Endothelial cell of umbilical vein (primary cell): ENCODE measurements at regions not wholly inside any gene's neighbourhood (a gene's known extent, or its start where the extent isn't known, plus 50 kb on each side); places are given as distances from the start of the nearest gene placed in this dataset.

Source experiments
- BruUV-seq: library from RNA; stranded (reverse); fragments of 400-500 nt; replicated peaks from 2 replicates; lab custom pipeline; 2021; lab: Mats Ljungman, UMichigan
- CTCF ChIA-PET: fragments of 300-600, 350-600 bp; sonication (Branson Sonifier 250); formaldehyde crosslinking; loops from one replicate; lab custom pipeline; 2021; ENCODE audit warnings: antibody characterized with exemption, inconsistent platforms; lab: Charles Lee
- POLR2A ChIA-PET: fragments of 300-600, 350-600 bp; sonication (Branson Sonifier 250); formaldehyde crosslinking; loops from one replicate; lab custom pipeline; 2021; ENCODE audit warnings: antibody characterized with exemption, inconsistent platforms; lab: Charles Lee
- DNase-seq: peaks from one replicate; pipeline ENCODE4 v3.0.0-alpha.2; 2011; ENCODE audit warnings: low read depth, low spot score
- FAIRE-seq: peaks from 2 replicates; lab custom pipeline; 2011; peaks lifted over from hg19 to GRCh38; lab: Jason Lieb, UNC
- H2AFZ ChIP-seq: 2 replicates; pipeline ENCODE4 v1.6.0; 2012; ENCODE audit warnings: low read depth, low read length, control low read depth, inconsistent platforms
- H3K27ac ChIP-seq: 2 replicates; pipeline ENCODE4 v1.5.1; 2011; ENCODE audit warnings: low read depth, mild to moderate bottlenecking, control low read depth, low read length, moderate library complexity; ENCODE audit not compliant: insufficient read depth
- H3K27me3 ChIP-seq, 2 experiments: 2 replicates each; pipeline versions ENCODE4 v1.6.0 to v1.6.1; 2011; ENCODE audit warnings: low read length in 2 of 2, mixed read lengths in 1 of 2; ENCODE audit not compliant: control insufficient read depth in 2 of 2, insufficient read depth in 2 of 2
- H3K36me3 ChIP-seq, 2 experiments: 2 replicates in 1 of 2; 3 replicates in 1 of 2; pipeline ENCODE4 v1.5.1; 2011; ENCODE audit warnings: low read length in 2 of 2, mild to moderate bottlenecking in 1 of 2, moderate library complexity in 1 of 2; ENCODE audit not compliant: control insufficient read depth in 2 of 2, insufficient read depth in 2 of 2; ENCODE audit errors: extremely low read depth in 1 of 2
- H3K4me1 ChIP-seq: 3 replicates; pipeline ENCODE4 v1.5.1; 2011; ENCODE audit warnings: mild to moderate bottlenecking, low read length; ENCODE audit not compliant: control insufficient read depth, insufficient read depth; ENCODE audit errors: extremely low read depth
- H3K4me2 ChIP-seq: 2 replicates; pipeline ENCODE4 v1.6.1; 2011; ENCODE audit warnings: low read length, control low read depth, mixed read lengths; ENCODE audit not compliant: insufficient read depth
- H3K4me3 ChIP-seq, 3 experiments: fragments of 200-600 bp in 1 of 3; sonication (generic), shearing (Covaris generic) in 1 of 3; replicated peaks in 1 of 3; 2 replicates each; pipeline ENCODE4 v1.5.1; 2011 to 2016; ENCODE audit warnings: control low read depth in 3 of 3, low read length in 3 of 3, mild to moderate bottlenecking in 2 of 3, inconsistent platforms in 1 of 3, low read depth in 1 of 3, moderate library complexity in 1 of 3; ENCODE audit not compliant: insufficient read depth in 1 of 3
- H3K79me2 ChIP-seq: 2 replicates; pipeline ENCODE4 v1.6.0; 2012; ENCODE audit warnings: low read length, inconsistent platforms; ENCODE audit not compliant: control insufficient read depth, insufficient read depth
- H3K9ac ChIP-seq: replicated peaks from 2 replicates; pipeline ENCODE3; 2011; ENCODE audit warnings: low read length, control low read depth; ENCODE audit not compliant: insufficient read depth; ENCODE audit errors: extremely low read depth
- H3K9me1 ChIP-seq: replicated peaks from 3 replicates; pipeline ENCODE4 v1.6.0; 2011; ENCODE audit warnings: mild to moderate bottlenecking, low read length; ENCODE audit not compliant: control insufficient read depth, insufficient read depth; ENCODE audit errors: extremely low read depth
- H3K9me3 ChIP-seq: replicated peaks from 2 replicates; pipeline ENCODE4 v1.5.1; 2012; ENCODE audit warnings: low read length, inconsistent platforms; ENCODE audit not compliant: control insufficient read depth, insufficient read depth
- H4K20me1 ChIP-seq: replicated peaks from 2 replicates; pipeline ENCODE3; 2011; ENCODE audit warnings: mild to moderate bottlenecking, low read length; ENCODE audit not compliant: control insufficient read depth, insufficient read depth; ENCODE audit errors: extremely low read depth
- EZH2 ChIP-seq: IDR thresholded peaks from 2 replicates; pipeline ENCODE4 v1.6.1; 2012; ENCODE audit warnings: borderline replicate concordance, low read depth, mild to moderate bottlenecking, moderate library complexity, low read length, inconsistent platforms; ENCODE audit not compliant: severe bottlenecking
- FOS ChIP-seq: IDR thresholded peaks from 2 replicates; pipeline ENCODE4 v1.6.1; 2011; ENCODE audit warnings: mild to moderate bottlenecking, low read length, moderate library complexity, borderline replicate concordance; ENCODE audit not compliant: insufficient read depth
- GATA2 ChIP-seq: IDR thresholded peaks from 2 replicates; pipeline ENCODE4 v1.7.0; 2011; ENCODE audit warnings: low read depth, mild to moderate bottlenecking, moderate library complexity, mixed read lengths, low read length; ENCODE audit not compliant: insufficient read length, insufficient read depth
- JUN ChIP-seq: IDR thresholded peaks from 2 replicates; pipeline ENCODE4 v1.6.1; 2011; ENCODE audit warnings: borderline replicate concordance, low read depth; ENCODE audit not compliant: insufficient read length, insufficient read depth
- MAX ChIP-seq: IDR thresholded peaks from 2 replicates; pipeline ENCODE4 v1.6.1; 2011; ENCODE audit not compliant: insufficient read depth, insufficient read length
- MYC ChIP-seq: IDR thresholded peaks from one replicate; pipeline ENCODE4 v1.6.1; 2011; ENCODE audit warnings: mild to moderate bottlenecking, low read depth, low read length
- POLR2A ChIP-seq: IDR thresholded peaks from 2 replicates; pipeline ENCODE4 v1.6.1; 2012; ENCODE audit warnings: low read depth, mild to moderate bottlenecking, control low read depth, low read length
- POLR2AphosphoS5 ChIP-seq: IDR thresholded peaks from 2 replicates; pipeline ENCODE4 v1.6.1; 2012; ENCODE audit warnings: low read depth, mild to moderate bottlenecking, control low read depth, low read length, moderate library complexity; ENCODE audit not compliant: insufficient read depth
- dilution Hi-C: fragments of 300-500 bp; cut with MboI; formaldehyde crosslinking; loops from one replicate; pipeline ENCODE4 v1.15.0; 2019; ENCODE audit warnings: low sequenced_read_pairs; ENCODE audit not compliant: extremely low pct_ligation_motif_present
- intact Hi-C: fragments of 100-400 bp; cut with micrococcal nuclease; formaldehyde crosslinking; loops from one replicate; pipeline ENCODE4 v1.10.0; 2022
- TF ChIP-seq, protein P1 (sequence below), 2 donors: IDR thresholded peaks; 1 replicate in 1 of 2; 2 replicates in 1 of 2; pipeline ENCODE4 v1.5.1; 2011; ENCODE audit warnings: low read length in 2 of 2, mild to moderate bottlenecking in 2 of 2, moderate library complexity in 2 of 2, control low read depth in 1 of 2, inconsistent platforms in 1 of 2, low read depth in 1 of 2; ENCODE audit not compliant: insufficient read depth in 1 of 2; ENCODE audit errors: extremely low read depth in 1 of 2

DNA sequence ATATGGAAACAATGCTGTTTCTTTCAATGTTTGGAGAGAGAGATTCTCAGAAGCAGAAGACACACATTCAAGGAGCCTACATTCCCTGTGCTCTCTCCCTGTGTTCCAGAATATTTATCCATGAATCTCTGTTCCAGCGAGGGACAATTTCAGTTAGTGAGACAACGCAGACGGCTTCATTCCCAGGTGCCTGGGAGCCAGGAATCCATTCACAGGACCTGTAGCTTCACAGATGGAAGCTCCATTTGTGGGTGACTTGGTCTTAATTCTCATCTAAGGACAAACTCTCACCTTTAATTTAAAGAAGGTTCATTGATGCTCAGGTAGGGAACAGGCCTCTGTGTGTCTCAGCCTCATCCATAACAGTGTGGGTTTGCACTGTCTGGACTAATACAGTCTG, 1156.6 kb downstream of the RPIA start:
- intact Hi-C loops: no loop called here
- Histone ChIP-seq H3K9ac (no peak overlapping the region), H3K9me1 (no peaks in the 10 kb centered on the region), H3K4me1 (no peaks in the 10 kb centered on the region), H3K36me3 (no peaks in the 10 kb centered on the region), H4K20me1 (no peaks in the 10 kb centered on the region), H3K79me2 (no peaks in the 10 kb centered on the region), H3K9me3 (peaks cover 13% of the 10 kb centered on the region), H2AFZ (no peak overlapping the region), H3K4me2 (no peak overlapping the region), H3K4me3 (no peak overlapping the region), H3K27ac (no peak overlapping the region), H3K27me3 (no peaks in the 10 kb centered on the region)
- no TSS peak for BruUV-seq
- dilution Hi-C loops: no loop called here
- DNase-seq (no peak), FAIRE-seq (no peak)
- CTCF ChIA-PET: no interaction called here
- TF ChIP-seq JUN (no peak), MAX (no peak), MYC (no peak), EZH2 (no peak), POLR2AphosphoS5 (no peak), GATA2 (no peak), FOS (no peak), POLR2A (no peak)
- TF ChIP-seq, protein P1, sequence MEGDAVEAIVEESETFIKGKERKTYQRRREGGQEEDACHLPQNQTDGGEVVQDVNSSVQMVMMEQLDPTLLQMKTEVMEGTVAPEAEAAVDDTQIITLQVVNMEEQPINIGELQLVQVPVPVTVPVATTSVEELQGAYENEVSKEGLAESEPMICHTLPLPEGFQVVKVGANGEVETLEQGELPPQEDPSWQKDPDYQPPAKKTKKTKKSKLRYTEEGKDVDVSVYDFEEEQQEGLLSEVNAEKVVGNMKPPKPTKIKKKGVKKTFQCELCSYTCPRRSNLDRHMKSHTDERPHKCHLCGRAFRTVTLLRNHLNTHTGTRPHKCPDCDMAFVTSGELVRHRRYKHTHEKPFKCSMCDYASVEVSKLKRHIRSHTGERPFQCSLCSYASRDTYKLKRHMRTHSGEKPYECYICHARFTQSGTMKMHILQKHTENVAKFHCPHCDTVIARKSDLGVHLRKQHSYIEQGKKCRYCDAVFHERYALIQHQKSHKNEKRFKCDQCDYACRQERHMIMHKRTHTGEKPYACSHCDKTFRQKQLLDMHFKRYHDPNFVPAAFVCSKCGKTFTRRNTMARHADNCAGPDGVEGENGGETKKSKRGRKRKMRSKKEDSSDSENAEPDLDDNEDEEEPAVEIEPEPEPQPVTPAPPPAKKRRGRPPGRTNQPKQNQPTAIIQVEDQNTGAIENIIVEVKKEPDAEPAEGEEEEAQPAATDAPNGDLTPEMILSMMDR (IDR thresholded peaks at IDR 0.05; ENCODE audit: extremely low read depth in 1 of 2, insufficient read depth in 1 of 2, low read depth in 1 of 2, low read length in 2 of 2): no peak
- POLR2A ChIA-PET: no interaction called here
